ENCODE measurements at regions not wholly inside any gene's neighbourhood (a gene's known extent, or its start where the extent isn't known, plus 50 kb on each side); places are given as distances from the start of the nearest gene placed in this dataset.
"Not testable (repeated sequence)": the region's sequence is repeated elsewhere in the genome, so short reads cannot be mapped to it uniquely, and the experiment has no call there.

GRCh38 chr2:167739921-167740320 lies 507.5 kb downstream of the STK39 start:
- H3K56ac ChIP-seq (replicated peaks; ENCODE audit: insufficient read length, low read depth, low read length); H3K23ac ChIP-seq (ENCODE audit: insufficient read length); H3K4ac ChIP-seq (replicated peaks; ENCODE audit: insufficient read length, low read depth, low read length); H4K8ac ChIP-seq (ENCODE audit: extremely low read depth, insufficient read depth, low read length); H3K18ac ChIP-seq (ENCODE audit: extremely low read depth, low read length); H4K5ac ChIP-seq (ENCODE audit: insufficient read length, low read depth, low read length); H2AFZ ChIP-seq (ENCODE audit: low read length); H3K23me2 ChIP-seq (ENCODE audit: low read depth, low read length); H2BK15ac ChIP-seq (ENCODE audit: low read length); H3K36me3 ChIP-seq (ENCODE audit: control insufficient read depth in 2 of 4, insufficient read depth in 4 of 4, low read length in 3 of 4); POLR2A ChIA-PET (ENCODE audit: partially characterized antibody); H2AK5ac ChIP-seq (ENCODE audit: low read depth, low read length); H3K79me2 ChIP-seq (ENCODE audit: control insufficient read depth in 1 of 2, insufficient read depth in 2 of 2, low read length in 2 of 2); H3K4me3 ChIP-seq (ENCODE audit: extremely low read depth in 1 of 4, insufficient read depth in 2 of 4, low read depth in 3 of 4, low read length in 4 of 4); H3K27ac ChIP-seq (ENCODE audit: low read depth, low read length); H3K9ac ChIP-seq (replicated peaks in 1 of 4; ENCODE audit: extremely low read depth in 1 of 4, low read depth in 3 of 4, low read length in 3 of 4); H3K79me1 ChIP-seq (ENCODE audit: low read depth, low read length); H2BK5ac ChIP-seq (ENCODE audit: low read depth, low read length); H2BK20ac ChIP-seq (ENCODE audit: low read length); H3K9me3 ChIP-seq (ENCODE audit: insufficient read depth in 2 of 2, low read depth in 1 of 2, low read length in 1 of 2); H4K91ac ChIP-seq (replicated peaks; ENCODE audit: insufficient read length, low read length); H4K20me1 ChIP-seq (replicated peaks in 1 of 2; ENCODE audit: control insufficient read depth in 1 of 2, insufficient read depth in 2 of 2, low read length in 2 of 2); H2BK12ac ChIP-seq (ENCODE audit: low read depth, low read length); H3K27me3 ChIP-seq (replicated peaks in 1 of 4; ENCODE audit: control insufficient read depth in 3 of 4, extremely low read depth in 1 of 4, insufficient read depth in 3 of 4, low read length in 3 of 4); H2BK120ac ChIP-seq (replicated peaks; ENCODE audit: low read depth, low read length); FAIRE-seq; H3K14ac ChIP-seq (ENCODE audit: insufficient read length); DNase-seq (ENCODE audit: low read depth in 1 of 2, low spot score in 2 of 2); H3K4me2 ChIP-seq (ENCODE audit: insufficient read depth in 1 of 2, low read depth in 2 of 2, low read length in 2 of 2); H3K4me1 ChIP-seq (replicated peaks in 1 of 4; ENCODE audit: control insufficient read depth in 3 of 4, insufficient read depth in 4 of 4, low read length in 3 of 4): not testable (repeated sequence)
- 80% methylated on average over 1 of the region's 1 CpG; no CpG with 5 or more reads in 1 of the 2 experiments for WGBS, 2 experiments (ENCODE audit: extremely low coverage in 1 of 2, insufficient coverage in 1 of 2, insufficient read length in 1 of 2, insufficient replicate concordance in 2 of 2, low coverage in 1 of 2, low lambda C conversion rate in 2 of 2, missing lambda C conversion rate in 1 of 2)
- CTCF ChIA-PET (ENCODE audit: partially characterized antibody): interaction anchor here (1.3 to 1.5 kb wide), 2 partner anchors 20 to 106 kb away, joined by 3 to 5 read pairs; no protein-coding TSS in a partner anchor
